Endothelial cell (in vitro differentiated cells): ENCODE measurements at regions not wholly inside any gene's neighbourhood (a gene's known extent, or its start where the extent isn't known, plus 50 kb on each side); places are given as distances from the start of the nearest gene placed in this dataset.

Source experiments
- DNase-seq: peaks from one replicate; pipeline ENCODE4 v3.0.0; 2021; ENCODE audit warnings: low spot score
- H3K27ac Mint-ChIP-seq: one replicate; pipeline ENCODE4 v1.8.0; 2021; ENCODE audit warnings: mixed read lengths, inconsistent platforms; ENCODE audit not compliant: unreplicated experiment
- H3K27me3 Mint-ChIP-seq: one replicate; pipeline ENCODE4 v1.8.0; 2021; ENCODE audit warnings: mild to moderate bottlenecking, moderate library complexity, mixed read lengths, inconsistent platforms; ENCODE audit not compliant: unreplicated experiment
- H3K36me3 Mint-ChIP-seq: one replicate; pipeline ENCODE4 v1.8.0; 2021; ENCODE audit warnings: mild to moderate bottlenecking, low read depth, mixed read lengths, inconsistent platforms; ENCODE audit not compliant: unreplicated experiment
- H3K4me1 Mint-ChIP-seq: one replicate; pipeline ENCODE4 v1.8.0; 2021; ENCODE audit warnings: mild to moderate bottlenecking, mixed read lengths, inconsistent platforms; ENCODE audit not compliant: unreplicated experiment
- H3K4me3 Mint-ChIP-seq: one replicate; pipeline ENCODE4 v1.8.0; 2021; ENCODE audit warnings: mild to moderate bottlenecking, mixed read lengths, inconsistent platforms; ENCODE audit not compliant: unreplicated experiment
- H3K9me3 Mint-ChIP-seq: one replicate; pipeline ENCODE4 v1.8.0; 2021; ENCODE audit warnings: mixed read lengths, inconsistent platforms; ENCODE audit not compliant: unreplicated experiment
- CTCF ChIP-seq: fragments of 200-600 bp; sonication (generic); IDR thresholded peaks from one replicate; pipeline ENCODE4 v1.5.0; 2021; ENCODE audit warnings: antibody characterized with exemption; ENCODE audit not compliant: unreplicated experiment

- no peak overlapping the region for H3K27ac Mint-ChIP-seq
- TF ChIP-seq CTCF, result no peak
- no peaks in the 10 kb centered on the region for H3K9me3 Mint-ChIP-seq
- no peak for DNase-seq
- no peaks in the 10 kb centered on the region for H3K36me3 Mint-ChIP-seq
- H3K27me3 Mint-ChIP-seq, result no peaks in the 10 kb centered on the region
- no peak overlapping the region for H3K4me3 Mint-ChIP-seq
- H3K4me1 Mint-ChIP-seq, result peaks cover 11% of the 10 kb centered on the region
Observed at GRCh38 chr5:158516521-158516920, 583.2 kb downstream of the EBF1 start.

- no peaks in the 10 kb centered on the region for H3K9me3 Mint-ChIP-seq
- H3K4me1 Mint-ChIP-seq, result peaks cover 11% of the 10 kb centered on the region
- no peak overlapping the region for H3K27ac Mint-ChIP-seq
- no peak for TF ChIP-seq CTCF
- no peaks in the 10 kb centered on the region for H3K27me3 Mint-ChIP-seq
- no peaks in the 10 kb centered on the region for H3K36me3 Mint-ChIP-seq
- no peak for DNase-seq
- no peak overlapping the region for H3K4me3 Mint-ChIP-seq
Observed at GRCh38 chr5:158514986-158515359, 584.7 kb downstream of the EBF1 start.

- H3K36me3 Mint-ChIP-seq, result no peaks in the 10 kb centered on the region
- H3K4me1 Mint-ChIP-seq, result peaks cover 11% of the 10 kb centered on the region
- H3K4me3 Mint-ChIP-seq, result no peak overlapping the region
- H3K27ac Mint-ChIP-seq, result no peak overlapping the region
- TF ChIP-seq CTCF, result no peak
- H3K9me3 Mint-ChIP-seq, result no peaks in the 10 kb centered on the region
- DNase-seq, result no peak
- H3K27me3 Mint-ChIP-seq, result no peaks in the 10 kb centered on the region
Observed at GRCh38 chr5:158514319-158514985, 585.3 kb downstream of the EBF1 start.

GRCh38 chr5:158513490-158514318, 586.0 kb downstream of the EBF1 start:
- no peak overlapping the region for H3K27ac Mint-ChIP-seq

More at GRCh38 chr5:158513490-158514318, 586.0 kb downstream of the EBF1 start:
- Mint-ChIP-seq H3K27me3 (no peaks in the 10 kb centered on the region), H3K9me3 (no peaks in the 10 kb centered on the region), H3K4me1 (peaks cover 11% of the 10 kb centered on the region), H3K36me3 (no peaks in the 10 kb centered on the region), H3K4me3 (no peak overlapping the region)
- DNase-seq, result no peak
- TF ChIP-seq CTCF, result no peak
